ENCODE measurements at regions not wholly inside any gene's neighbourhood (a gene's known extent, or its start where the extent isn't known, plus 50 kb on each side); places are given as distances from the start of the nearest gene placed in this dataset.

DNA sequence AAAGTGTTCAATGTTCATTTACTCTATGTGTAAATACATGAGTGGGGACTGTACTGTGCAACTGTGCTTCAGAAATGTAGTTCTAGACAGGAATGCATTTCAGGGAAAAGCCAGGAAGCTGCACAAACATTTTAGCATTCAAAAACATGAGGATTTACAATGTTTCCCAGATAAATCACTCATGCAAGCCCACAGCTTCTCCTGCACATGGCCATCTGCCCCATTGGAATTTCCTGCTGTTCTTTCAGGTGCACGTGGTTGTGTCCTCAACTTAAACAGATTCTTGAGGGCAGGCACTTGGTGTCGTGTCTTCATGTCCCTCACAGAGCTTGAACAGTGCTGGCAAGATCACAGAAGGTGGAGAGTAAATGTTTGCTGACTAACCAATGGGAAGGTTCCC lies 101.5 kb downstream of the UNC5CL start:
- DNase-seq (ENCODE audit: low read depth in 2 of 2) = no peak

DNA sequence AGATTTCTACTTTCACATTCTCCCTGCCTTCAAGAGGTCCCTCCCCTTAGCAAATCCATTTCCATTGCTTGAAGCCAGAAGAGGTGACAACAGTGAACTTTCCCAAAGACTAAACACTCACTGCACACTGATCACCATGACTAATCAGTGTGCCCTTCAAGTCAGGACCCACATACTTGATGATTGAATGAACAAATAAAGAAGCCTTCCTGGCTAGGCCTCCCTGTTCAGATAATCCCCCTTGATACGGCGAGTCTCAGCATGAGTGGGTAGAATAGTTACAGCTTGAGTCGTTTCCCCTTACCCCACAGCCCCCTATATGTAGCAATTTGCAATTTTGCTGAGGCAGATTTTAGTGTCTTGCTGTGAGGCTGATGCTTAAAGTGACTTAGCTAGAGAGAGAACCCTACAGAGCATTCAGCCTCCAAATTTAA lies 102.2 kb downstream of the UNC5CL start:
- no peak for DNase-seq (ENCODE audit: low read depth in 2 of 2)

DNA sequence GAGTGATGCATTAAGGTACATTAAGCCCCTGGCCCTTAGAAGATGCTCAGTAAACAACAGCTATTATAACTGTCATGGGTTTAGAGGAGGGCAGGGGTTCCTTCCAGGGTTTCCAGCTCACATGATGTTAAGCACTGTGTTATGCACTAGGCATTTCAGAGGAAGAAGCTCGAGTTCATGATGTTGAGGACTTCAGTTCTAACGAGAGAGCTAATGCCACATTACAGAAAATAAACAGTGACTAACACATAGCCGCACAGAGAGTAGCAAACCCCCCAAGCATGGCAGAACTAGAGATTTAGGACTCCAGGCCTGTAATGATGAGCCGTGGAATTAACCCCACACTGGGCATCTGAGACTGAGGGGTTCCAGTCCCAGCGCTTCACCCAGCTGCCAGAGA lies 105.2 kb downstream of the UNC5CL start:
- DNase-seq (ENCODE audit: low read depth in 2 of 2) = no peak

- DNase-seq (ENCODE audit: low read depth in 2 of 2) = no peak
Observed at GRCh38 chr6:40932953-40933352, 106.1 kb downstream of the UNC5CL start.

- no peak for DNase-seq (ENCODE audit: low read depth in 2 of 2)
Observed at GRCh38 chr6:40932366-40932765, 106.7 kb downstream of the UNC5CL start.

DNA sequence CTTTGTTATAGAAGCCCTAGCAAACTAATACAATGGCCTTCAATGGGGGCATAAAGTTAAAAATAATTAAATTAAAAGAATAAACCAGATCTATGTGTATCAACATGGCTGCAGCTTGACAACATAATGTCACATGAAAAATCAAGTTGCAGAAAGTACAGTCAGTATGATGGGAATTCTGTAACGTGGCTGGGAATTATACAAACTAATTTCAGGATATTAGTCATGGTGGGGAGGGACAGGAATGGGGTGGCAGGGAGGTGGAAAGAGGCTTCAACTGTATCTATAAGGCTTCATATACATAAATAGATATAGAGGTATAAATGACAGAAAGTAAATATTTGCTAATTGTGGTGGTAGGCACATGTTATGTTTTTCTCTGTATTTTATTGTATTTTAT lies 107.1 kb downstream of the UNC5CL start:
- DNase-seq (ENCODE audit: low read depth in 2 of 2) = no peak

DNA sequence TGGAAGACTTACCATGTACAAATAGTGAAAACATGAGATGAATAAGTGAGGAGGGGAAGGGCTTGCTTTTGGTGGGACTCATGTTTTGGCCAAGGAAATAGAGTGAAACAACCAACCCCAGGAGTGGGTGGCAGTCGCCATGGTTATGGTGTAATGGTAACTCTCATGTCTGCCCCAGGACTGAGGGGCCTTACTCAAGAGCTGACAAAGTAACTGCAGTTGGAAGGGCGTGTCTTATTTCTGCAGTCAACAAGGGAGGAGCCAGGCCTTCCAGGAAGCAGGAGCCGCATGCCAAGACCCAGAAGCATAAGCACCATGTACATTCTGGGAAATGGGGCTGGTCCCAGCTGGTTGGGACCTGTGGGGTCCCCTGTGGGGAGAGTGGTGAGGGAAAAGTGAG lies 108.5 kb downstream of the UNC5CL start:
- no peak for DNase-seq (ENCODE audit: low read depth in 2 of 2)

DNA sequence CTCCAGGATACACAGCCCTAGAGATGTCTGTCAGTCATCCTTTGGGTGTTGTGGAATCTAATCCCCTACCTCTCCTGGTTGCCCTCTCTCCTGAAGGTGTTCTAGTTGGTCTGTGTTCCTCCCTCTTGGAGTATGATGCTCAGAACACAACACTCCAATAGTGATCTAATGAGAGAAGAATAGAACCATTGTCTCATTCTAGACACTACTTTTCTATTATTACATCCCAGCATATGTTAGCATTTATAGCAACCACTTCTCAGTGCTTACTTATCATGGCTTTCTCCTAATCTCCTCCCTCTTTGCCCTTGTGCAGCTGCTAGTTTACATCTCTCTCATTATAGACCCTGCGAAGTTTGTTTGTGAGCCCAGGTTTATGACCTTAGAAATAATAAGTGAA lies 109.0 kb downstream of the UNC5CL start:
- DNase-seq (ENCODE audit: low read depth in 2 of 2) = no peak

DNA sequence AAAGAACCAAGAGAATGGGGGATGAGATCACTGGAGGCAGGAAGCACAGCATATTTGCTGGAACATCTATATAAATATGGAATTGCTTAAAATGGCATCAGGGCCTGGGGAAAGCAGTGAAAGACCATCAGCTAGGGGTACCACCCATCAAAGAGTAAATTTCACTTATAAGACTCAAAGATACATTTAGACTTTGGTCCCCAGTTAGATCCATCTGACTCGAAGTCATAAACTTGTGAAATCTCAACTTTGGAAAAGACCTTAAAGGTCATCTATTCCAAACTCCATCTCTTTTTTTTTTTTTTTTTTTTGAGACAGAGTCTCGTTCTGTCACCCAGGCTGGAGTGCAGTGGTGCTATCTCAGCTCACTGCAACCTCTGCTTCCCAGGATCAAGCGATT lies 109.8 kb downstream of the UNC5CL start:
- DNase-seq (ENCODE audit: low read depth in 2 of 2) = no peak

- DNase-seq (ENCODE audit: low read depth in 2 of 2) = no peak
Observed at GRCh38 chr6:40928763-40929162, 110.3 kb downstream of the UNC5CL start.

- no peak for DNase-seq (ENCODE audit: low read depth in 2 of 2)
Observed at GRCh38 chr6:40928307-40928706, 110.7 kb downstream of the UNC5CL start.

DNA sequence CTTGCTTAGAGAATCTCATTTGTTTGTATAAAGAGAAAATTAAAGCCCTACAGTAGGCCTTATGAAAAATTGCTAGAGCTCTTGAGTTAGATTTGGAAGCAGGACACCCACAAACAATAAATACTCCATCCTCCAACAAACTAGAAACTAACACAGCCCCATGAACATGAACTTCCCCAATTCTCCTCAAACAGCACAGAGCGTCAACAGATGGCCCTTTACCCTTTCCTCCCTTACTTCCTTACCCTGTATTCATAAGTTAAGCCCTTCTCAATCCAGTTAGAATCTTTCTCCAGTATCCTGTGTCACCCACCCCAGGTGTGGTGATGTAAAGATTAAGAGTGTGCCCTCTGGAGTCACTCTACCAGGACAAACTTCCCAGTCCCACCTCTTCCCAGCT lies 113.7 kb downstream of the UNC5CL start:
- DNase-seq (ENCODE audit: low read depth in 2 of 2) = no peak

DNA sequence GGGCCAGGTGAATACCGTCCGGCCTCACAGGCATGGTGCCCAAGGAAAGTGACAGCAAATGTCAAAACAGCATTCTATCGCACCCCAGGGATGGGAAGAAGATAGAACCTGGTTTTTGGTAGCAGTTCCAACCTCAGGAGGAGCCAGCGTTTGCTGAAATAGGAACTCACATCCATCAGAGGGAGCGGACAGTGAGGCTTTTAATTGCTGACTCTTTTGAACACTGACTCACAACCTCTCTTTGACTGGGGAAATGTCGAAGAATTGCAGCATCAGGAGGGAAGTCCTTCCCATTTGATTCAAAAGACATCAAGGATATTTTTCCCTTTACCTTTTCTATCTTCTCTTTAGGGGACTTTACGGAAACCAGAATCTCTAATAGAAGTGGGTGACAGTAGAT lies 114.2 kb downstream of the UNC5CL start:
- DNase-seq (ENCODE audit: low read depth in 2 of 2) = no peak

GRCh38 chr6:40923880-40924279 lies 115.1 kb downstream of the UNC5CL start:
- no peak for DNase-seq (ENCODE audit: low read depth in 2 of 2)

- DNase-seq (ENCODE audit: low read depth in 2 of 2) = no peak
Observed at GRCh38 chr6:40923326-40923725, 115.7 kb downstream of the UNC5CL start.

DNA sequence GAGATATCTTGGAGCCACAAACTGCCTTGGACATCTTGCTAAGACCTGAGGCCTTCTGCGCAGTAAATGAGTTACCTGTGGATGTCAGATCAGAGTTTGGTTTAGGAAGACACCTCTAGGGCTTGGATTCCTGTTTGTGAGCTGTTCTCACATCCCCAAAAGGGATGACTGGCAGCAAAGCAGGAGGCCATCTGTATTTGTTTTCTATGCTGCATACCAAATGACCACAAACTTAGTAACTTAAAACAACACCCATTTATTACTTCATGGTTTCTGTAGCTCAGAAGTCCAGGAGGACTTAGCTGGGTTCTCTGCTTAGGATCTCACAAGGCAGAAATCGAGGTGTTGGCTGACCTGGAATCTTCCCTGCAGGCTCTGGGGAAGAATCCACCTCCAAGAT lies 116.7 kb downstream of the UNC5CL start:
- DNase-seq (ENCODE audit: low read depth in 2 of 2) = no peak

GRCh38 chr6:40918040-40918651 lies 120.9 kb downstream of the UNC5CL start:
- DNase-seq (ENCODE audit: low read depth in 2 of 2) = no peak

- DNase-seq (ENCODE audit: low read depth in 2 of 2) = no peak
Observed at GRCh38 chr6:40917603-40918002, 121.4 kb downstream of the UNC5CL start.

DNA sequence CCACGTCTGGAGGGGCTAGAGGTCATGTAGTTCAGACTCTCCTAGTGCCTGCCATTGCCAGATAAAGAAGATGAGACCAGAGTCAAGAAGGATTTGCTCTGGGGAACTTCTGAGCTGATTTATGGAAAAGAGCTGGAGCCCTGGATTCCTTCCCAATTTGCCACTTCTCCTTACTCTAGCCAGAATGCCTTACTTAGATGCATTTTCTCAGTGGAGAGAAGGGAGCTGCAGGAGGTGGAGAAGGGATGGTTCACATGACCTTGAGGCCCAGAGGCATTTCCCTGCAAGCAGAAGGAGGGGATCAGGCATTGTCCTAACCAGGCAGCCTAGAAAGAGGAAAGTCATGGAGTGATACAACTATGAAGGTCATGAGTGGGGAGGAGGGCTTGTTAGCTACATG lies 122.2 kb downstream of the UNC5CL start:
- no peak for DNase-seq (ENCODE audit: low read depth in 2 of 2)

GRCh38 chr6:40915165-40915564 lies 123.9 kb downstream of the UNC5CL start:
- DNase-seq (ENCODE audit: low read depth in 2 of 2) = no peak

DNA sequence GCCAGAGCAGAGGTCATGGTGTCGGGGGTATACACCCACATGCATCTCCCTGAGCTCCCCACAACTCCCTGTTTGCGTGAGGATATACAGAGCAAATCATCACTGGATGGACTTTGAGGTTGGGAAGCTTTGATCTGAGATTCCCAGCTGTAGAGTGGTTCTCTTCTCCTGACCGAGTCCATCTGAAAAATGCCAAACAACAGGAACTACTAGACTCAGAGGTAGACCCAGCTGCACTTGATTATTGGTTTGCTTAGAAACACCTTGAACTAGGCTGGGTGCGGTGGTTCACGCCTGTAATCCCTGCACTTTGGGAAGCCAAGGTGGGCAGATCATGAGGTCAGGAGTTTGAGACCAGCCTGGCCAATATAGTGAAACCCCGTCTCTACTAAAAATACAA lies 125.0 kb downstream of the UNC5CL start:
- no peak for DNase-seq (ENCODE audit: low read depth in 2 of 2)

GRCh38 chr6:40912158-40912946 lies 126.7 kb downstream of the UNC5CL start:
- no peak for DNase-seq (ENCODE audit: low read depth in 2 of 2)

DNA sequence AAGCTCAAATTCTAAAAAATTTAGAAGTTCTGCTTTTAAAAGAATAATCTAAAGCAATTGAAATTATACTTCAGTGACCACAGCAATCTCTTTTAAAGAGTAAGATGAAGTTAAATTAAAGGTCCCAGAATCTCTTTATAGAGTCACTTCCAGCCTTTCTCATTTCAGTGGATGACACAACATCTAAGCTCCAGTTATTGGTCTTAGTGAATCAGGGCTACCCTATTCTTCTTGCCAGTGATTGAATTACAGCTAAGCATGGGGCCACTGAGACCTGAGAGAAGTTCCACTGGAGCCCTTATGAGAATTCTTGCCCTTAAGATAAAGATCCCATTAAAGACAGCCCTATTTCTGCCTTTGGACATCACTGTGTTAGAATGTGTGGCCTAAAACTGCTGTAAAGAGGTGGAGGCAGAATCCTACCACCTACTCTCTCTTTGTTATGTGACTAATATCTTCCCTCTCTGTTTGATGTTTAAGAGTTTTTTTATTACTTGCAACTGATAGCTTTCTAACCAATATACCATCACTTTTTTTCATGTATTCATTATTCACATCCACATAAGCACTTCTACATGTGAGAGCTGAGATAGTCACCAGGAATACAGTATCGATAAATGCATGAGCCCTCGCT lies 128.6 kb downstream of the UNC5CL start:
- no peak for DNase-seq (ENCODE audit: low read depth in 2 of 2)

Measured in activated CD4-positive, alpha-beta T cell treated with anti-CD3 and anti-CD28 coated beads for 24 hours (primary cell).